Coronary artery (tissue), 2 donors: ENCODE measurements at regions not wholly inside any gene's neighbourhood (a gene's known extent, or its start where the extent isn't known, plus 50 kb on each side); places are given as distances from the start of the nearest gene placed in this dataset.
"Not testable (repeated sequence)": the region's sequence is repeated elsewhere in the genome, so short reads cannot be mapped to it uniquely, and the experiment has no call there.

Source experiments
- DNase-seq: peaks from one replicate; pipeline ENCODE4 v3.0.0-alpha.2; 2017; ENCODE audit warnings: low spot score
- H3K27ac ChIP-seq, 2 donors: fragments of 200-600 bp; sonication (generic); one replicate each; pipeline ENCODE4 v1.5.1; 2016 to 2019
- H3K4me3 ChIP-seq: fragments of 200-600 bp; sonication (generic); 2 replicates; pipeline ENCODE4 v1.5.1; 2016; ENCODE audit warnings: mild to moderate bottlenecking, moderate library complexity
- CTCF ChIP-seq: fragments of 200-600 bp; sonication (generic); IDR thresholded peaks from one replicate; pipeline ENCODE4 v1.5.1; 2019; ENCODE audit warnings: antibody characterized with exemption

DNA sequence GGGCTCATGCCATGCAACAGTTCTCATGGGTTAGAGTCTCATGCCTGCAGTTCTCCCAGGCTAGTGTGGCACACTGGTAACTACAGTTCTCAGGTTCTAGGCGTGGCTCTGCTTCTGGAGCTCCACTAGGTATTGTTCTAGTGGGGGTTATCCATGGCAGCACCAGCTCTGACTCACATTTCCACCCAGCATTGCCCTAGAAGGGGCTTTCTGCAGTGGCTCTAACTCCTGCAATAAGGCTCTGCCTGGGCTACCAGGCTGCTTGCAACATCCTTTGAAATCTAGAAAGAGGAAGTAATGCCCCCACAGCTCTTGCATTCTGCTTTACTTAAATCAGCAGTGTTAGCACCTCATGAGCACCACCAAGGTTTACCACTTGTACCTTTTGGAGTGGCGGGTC is 220.3 kb upstream of the ARID2 start:
- H3K27ac ChIP-seq = no peak overlapping the region
- DNase-seq = no peak
- no peak for TF ChIP-seq CTCF
- H3K4me3 ChIP-seq = no peak overlapping the region

DNA sequence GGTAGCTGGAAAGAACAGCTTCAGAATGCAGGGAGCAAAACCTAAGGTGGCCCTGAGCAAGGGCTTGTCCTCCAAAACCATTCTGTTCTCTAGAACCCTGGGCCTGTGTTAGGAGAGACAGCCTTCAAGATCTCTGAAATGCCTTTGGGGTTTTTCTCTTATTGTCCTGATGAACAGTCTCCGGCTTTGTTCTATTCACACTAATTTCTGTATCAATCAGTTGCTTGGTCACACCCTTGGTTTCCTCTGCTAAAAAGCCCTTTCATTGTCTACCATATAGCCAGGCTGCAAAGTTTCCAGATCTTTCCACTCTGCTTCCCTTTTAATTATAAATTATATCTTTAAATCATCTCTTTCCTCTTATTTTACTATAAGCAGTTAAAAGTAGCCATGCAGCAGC is 219.9 kb upstream of the ARID2 start:
- H3K27ac ChIP-seq = no peak overlapping the region
- DNase-seq = no peak
- no peak for TF ChIP-seq CTCF
- H3K4me3 ChIP-seq = no peak overlapping the region

GRCh38 chr12:45517381-45517780 is 212.1 kb upstream of the ARID2 start:
- Histone ChIP-seq H3K27ac (no peak overlapping the region), H3K4me3 (no peak overlapping the region)
- no peak for DNase-seq
- TF ChIP-seq CTCF = no peak

GRCh38 chr12:45518291-45519235 is 210.9 kb upstream of the ARID2 start:
- no peak for TF ChIP-seq CTCF
- DNase-seq = no peak
- no peak overlapping the region for H3K27ac ChIP-seq
- no peak overlapping the region for H3K4me3 ChIP-seq

GRCh38 chr12:45522227-45522626 is 207.3 kb upstream of the ARID2 start:
- Histone ChIP-seq H3K4me3 (no peak overlapping the region), H3K27ac (no peak overlapping the region)
- no peak for TF ChIP-seq CTCF
- no peak for DNase-seq

GRCh38 chr12:45526823-45527222 is 202.7 kb upstream of the ARID2 start:
- not testable (repeated sequence) for H3K4me3 ChIP-seq, H3K27ac ChIP-seq, DNase-seq

DNA sequence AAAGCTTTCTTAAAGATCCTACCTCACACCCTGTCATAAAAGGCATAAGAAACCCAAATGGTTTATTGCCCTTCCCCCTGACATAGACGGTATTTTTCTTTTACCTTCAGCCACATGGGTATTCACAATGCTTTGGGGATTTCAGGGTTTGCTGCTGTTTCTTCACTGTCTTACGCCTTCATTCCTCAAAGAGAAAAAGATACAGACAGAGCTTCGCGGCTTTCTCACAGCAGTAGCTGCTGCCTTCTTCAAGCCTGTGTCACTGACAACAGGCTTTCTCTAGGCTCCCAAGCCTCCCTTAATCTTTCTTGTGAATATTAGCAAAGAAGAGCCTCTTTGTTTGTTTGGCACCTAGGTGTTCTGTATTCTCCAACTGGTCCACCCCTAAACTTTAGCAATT is 197.4 kb upstream of the ARID2 start:
- no peak overlapping the region for H3K4me3 ChIP-seq
- H3K27ac ChIP-seq = no peak overlapping the region
- DNase-seq = no peak
- TF ChIP-seq CTCF = no peak
